ENCODE measurements at regions not wholly inside any gene's neighbourhood (a gene's known extent, or its start where the extent isn't known, plus 50 kb on each side); places are given as distances from the start of the nearest gene placed in this dataset.

- H3K27ac ChIP-seq, result no peak overlapping the region
- TF ChIP-seq CTCF (IDR thresholded peaks at IDR 0.05) (no peak), ZFX (IDR thresholded peaks at IDR 0.05; ENCODE audit: borderline replicate concordance) (no peak)
Measured at GRCh38 chr2:66173645-66174044, 261.3 kb upstream of the MEIS1 start.

GRCh38 chr2:66171530-66171929, 263.4 kb upstream of the MEIS1 start:
- no peak overlapping the region for H3K27ac ChIP-seq
- TF ChIP-seq CTCF (IDR thresholded peaks at IDR 0.05) (no peak), ZFX (IDR thresholded peaks at IDR 0.05; ENCODE audit: borderline replicate concordance) (no peak)

- TF ChIP-seq ZFX (IDR thresholded peaks at IDR 0.05; ENCODE audit: borderline replicate concordance) (no peak), CTCF (IDR thresholded peaks at IDR 0.05) (no peak)
- no peak overlapping the region for H3K27ac ChIP-seq
Measured at GRCh38 chr2:66170744-66171330, 264.1 kb upstream of the MEIS1 start.

GRCh38 chr2:66169076-66169475, 265.8 kb upstream of the MEIS1 start:
- H3K27ac ChIP-seq, result no peak overlapping the region
- TF ChIP-seq ZFX (IDR thresholded peaks at IDR 0.05; ENCODE audit: borderline replicate concordance), result no peak
- no peak for TF ChIP-seq CTCF (IDR thresholded peaks at IDR 0.05)

GRCh38 chr2:66164470-66164869, 270.5 kb upstream of the MEIS1 start:
- H3K27ac ChIP-seq, result no peak overlapping the region
- no peak for TF ChIP-seq CTCF (IDR thresholded peaks at IDR 0.05)
- no peak for TF ChIP-seq ZFX (IDR thresholded peaks at IDR 0.05; ENCODE audit: borderline replicate concordance)

GRCh38 chr2:66156171-66156570, 278.8 kb upstream of the MEIS1 start:
- TF ChIP-seq CTCF (IDR thresholded peaks at IDR 0.05) (no peak), ZFX (IDR thresholded peaks at IDR 0.05; ENCODE audit: borderline replicate concordance) (no peak)
- H3K27ac ChIP-seq, result no peak overlapping the region

GRCh38 chr2:66153941-66154340, 281.0 kb upstream of the MEIS1 start:
- no peak overlapping the region for H3K27ac ChIP-seq
- no peak for TF ChIP-seq ZFX (IDR thresholded peaks at IDR 0.05; ENCODE audit: borderline replicate concordance)
- TF ChIP-seq CTCF (IDR thresholded peaks at IDR 0.05), result no peak
